ENCODE measurements at regions not wholly inside any gene's neighbourhood (a gene's known extent, or its start where the extent isn't known, plus 50 kb on each side); places are given as distances from the start of the nearest gene placed in this dataset.
"Not testable (repeated sequence)": the region's sequence is repeated elsewhere in the genome, so short reads cannot be mapped to it uniquely, and the experiment has no call there.

- no peaks in the 10 kb centered on the region for H3K4me1 ChIP-seq
- H3K27ac ChIP-seq, result no peak overlapping the region
- FAIRE-seq (no peak), ATAC-seq (no peak), DNase-seq (no peak)
- 77 to 83% methylated on average over 21 of the region's 21 CpGs for WGBS, 2 donors
- TF ChIP-seq, protein P1, sequence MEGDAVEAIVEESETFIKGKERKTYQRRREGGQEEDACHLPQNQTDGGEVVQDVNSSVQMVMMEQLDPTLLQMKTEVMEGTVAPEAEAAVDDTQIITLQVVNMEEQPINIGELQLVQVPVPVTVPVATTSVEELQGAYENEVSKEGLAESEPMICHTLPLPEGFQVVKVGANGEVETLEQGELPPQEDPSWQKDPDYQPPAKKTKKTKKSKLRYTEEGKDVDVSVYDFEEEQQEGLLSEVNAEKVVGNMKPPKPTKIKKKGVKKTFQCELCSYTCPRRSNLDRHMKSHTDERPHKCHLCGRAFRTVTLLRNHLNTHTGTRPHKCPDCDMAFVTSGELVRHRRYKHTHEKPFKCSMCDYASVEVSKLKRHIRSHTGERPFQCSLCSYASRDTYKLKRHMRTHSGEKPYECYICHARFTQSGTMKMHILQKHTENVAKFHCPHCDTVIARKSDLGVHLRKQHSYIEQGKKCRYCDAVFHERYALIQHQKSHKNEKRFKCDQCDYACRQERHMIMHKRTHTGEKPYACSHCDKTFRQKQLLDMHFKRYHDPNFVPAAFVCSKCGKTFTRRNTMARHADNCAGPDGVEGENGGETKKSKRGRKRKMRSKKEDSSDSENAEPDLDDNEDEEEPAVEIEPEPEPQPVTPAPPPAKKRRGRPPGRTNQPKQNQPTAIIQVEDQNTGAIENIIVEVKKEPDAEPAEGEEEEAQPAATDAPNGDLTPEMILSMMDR (IDR thresholded peaks at IDR 0.05), result no peak
- H3K36me3 ChIP-seq, result no peaks in the 10 kb centered on the region
- no peaks in the 10 kb centered on the region for H3K9me3 ChIP-seq
- H3K4me3 ChIP-seq, result no peak overlapping the region
- intact Hi-C loops (cut with DNase I), result no loop called here
- no peaks in the 10 kb centered on the region for H3K27me3 ChIP-seq
These were observed 65.2 kb downstream of the PPIAL4A start for GRCh38 chr1:120954736-120955135.

GRCh38 chr1:120955961-120956360, 66.4 kb downstream of the PPIAL4A start:
- H3K27me3 ChIP-seq; H3K9me3 ChIP-seq; intact Hi-C loops (cut with DNase I); ATAC-seq; DNase-seq; FAIRE-seq; H3K4me3 ChIP-seq; H3K27ac ChIP-seq; H3K4me1 ChIP-seq; H3K36me3 ChIP-seq: not testable (repeated sequence)
- WGBS, 2 donors, result 7 to 36% methylated on average over 1 to 2 of the region's 2 CpGs

DNA sequence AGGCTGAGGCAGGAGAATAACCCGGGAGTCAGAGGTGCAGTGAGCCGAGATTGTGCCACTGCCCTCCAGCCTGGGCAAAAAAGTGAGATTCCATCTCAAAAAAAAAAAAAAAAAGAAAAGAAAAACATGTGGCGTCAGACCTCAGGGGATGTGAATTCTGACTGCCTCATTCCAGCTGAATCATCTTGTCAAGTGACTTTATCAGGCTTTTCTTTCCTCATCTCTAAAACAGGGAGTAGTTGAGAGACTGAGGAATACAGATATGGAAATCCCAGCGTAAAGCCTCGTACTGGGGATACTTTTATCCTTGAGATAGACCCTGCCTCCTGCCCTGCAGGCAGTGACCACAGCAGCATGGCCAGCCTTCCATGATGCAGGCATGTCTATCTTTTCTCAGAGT, 76.4 kb downstream of the PPIAL4A start:
- intact Hi-C loops (cut with DNase I); H3K9me3 ChIP-seq; FAIRE-seq; H3K36me3 ChIP-seq; ATAC-seq; H3K27ac ChIP-seq; H3K4me3 ChIP-seq; H3K27me3 ChIP-seq; H3K4me1 ChIP-seq; DNase-seq: not testable (repeated sequence)
- no CpG with 5 or more reads among the region's 5 CpGs for WGBS, 2 donors

- H3K27me3 ChIP-seq; H3K9me3 ChIP-seq; H3K36me3 ChIP-seq; H3K4me3 ChIP-seq; FAIRE-seq; H3K4me1 ChIP-seq; intact Hi-C loops (cut with DNase I): not testable (repeated sequence)
- ATAC-seq (peak; percentile 95 to 99 (median 97)), DNase-seq (peak in 4 of 6 donors; percentile 37 to 69 (median 49))
- 2 to 5% methylated on average over 1 of the region's 2 CpGs for WGBS, 2 donors
- H3K27ac ChIP-seq, result peak overlapping the region in 2 of 4 donors; percentile 52 to 55
These were observed 83.3 kb downstream of the PPIAL4A start for GRCh38 chr1:120972863-120973262.

DNA sequence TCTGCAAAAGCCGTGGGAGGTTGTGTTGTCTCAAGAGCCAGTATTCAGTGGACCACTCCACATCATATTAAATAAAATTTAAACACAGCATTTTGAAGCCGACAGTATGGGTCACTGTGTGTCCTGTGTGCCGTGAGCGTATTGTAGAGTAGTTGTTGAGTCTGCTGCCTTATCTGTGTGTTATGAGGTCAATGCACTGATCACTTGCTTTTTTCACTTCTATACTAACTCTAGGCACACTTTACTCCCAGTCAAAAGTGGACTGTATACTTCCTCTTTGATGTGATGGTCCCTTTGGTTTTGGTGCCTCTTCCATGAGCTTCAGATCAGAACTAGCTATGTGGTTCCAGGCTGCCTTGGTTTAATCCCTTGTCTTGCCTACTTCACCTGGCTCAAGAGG, 84.3 kb downstream of the PPIAL4A start:
- H3K36me3 ChIP-seq; intact Hi-C loops (cut with DNase I); H3K9me3 ChIP-seq; H3K27ac ChIP-seq; DNase-seq; FAIRE-seq; H3K27me3 ChIP-seq; ATAC-seq; H3K4me1 ChIP-seq; H3K4me3 ChIP-seq: not testable (repeated sequence)
- 96 to 97% methylated on average over 4 of the region's 4 CpGs for WGBS, 2 donors

DNA sequence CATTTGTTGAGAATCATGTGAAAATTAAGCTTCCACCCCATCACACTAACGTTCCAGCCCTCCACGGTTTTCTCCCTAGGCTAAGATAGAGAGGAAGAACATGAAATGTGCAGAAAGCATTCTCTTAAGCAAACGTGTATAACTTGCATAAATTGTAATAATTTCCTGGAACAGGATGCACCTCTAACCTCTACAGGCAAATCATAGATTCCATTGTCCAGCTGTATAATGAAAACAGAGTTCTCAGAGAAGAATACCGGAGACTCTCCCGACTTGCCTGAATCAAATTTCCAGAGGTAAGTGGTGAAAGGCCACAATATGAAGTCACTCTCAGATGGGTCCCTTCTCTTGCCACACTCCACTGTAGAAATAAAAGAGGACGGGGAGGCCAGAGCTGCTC, 87.7 kb downstream of the PPIAL4A start:
- ATAC-seq; H3K36me3 ChIP-seq; DNase-seq; H3K27me3 ChIP-seq; FAIRE-seq; H3K4me3 ChIP-seq; H3K27ac ChIP-seq; intact Hi-C loops (cut with DNase I); H3K9me3 ChIP-seq; H3K4me1 ChIP-seq: not testable (repeated sequence)
- 54 to 67% methylated on average over 2 of the region's 6 CpGs for WGBS, 2 donors

GRCh38 chr1:120981489-120982094, 92.0 kb downstream of the PPIAL4A start:
- intact Hi-C loops (cut with DNase I); H3K4me1 ChIP-seq; H3K4me3 ChIP-seq; H3K36me3 ChIP-seq; H3K9me3 ChIP-seq; H3K27me3 ChIP-seq; FAIRE-seq: not testable (repeated sequence)
- 24 to 31% methylated on average over 3 of the region's 3 CpGs for WGBS, 2 donors
- peak overlapping the region in 1 of 4 donors; percentile 12 for H3K27ac ChIP-seq
- ATAC-seq (peak; percentile 63 to 85 (median 77)), DNase-seq (peak in 3 of 6 donors; percentile 6 to 18 (median 11))

DNA sequence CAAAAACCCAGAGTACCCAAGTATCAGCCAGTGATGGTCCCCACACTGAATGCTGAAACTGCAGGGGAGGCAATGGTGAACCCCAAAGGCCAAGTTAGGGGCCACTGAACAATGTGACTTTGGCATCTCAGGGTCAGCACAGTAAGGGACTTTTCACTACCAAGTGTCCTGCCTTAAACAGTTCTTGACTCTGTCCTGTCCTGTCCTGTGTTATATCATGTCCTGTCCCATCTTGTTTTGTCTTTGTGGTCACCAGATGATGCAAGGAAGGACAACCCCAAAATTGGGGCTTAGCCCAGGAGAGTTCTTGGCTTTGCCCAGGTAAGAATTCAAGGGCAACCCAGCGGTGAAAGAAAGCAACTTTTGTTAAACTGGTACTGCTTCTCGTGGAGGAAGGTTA, 105.0 kb downstream of the PPIAL4A start:
- H3K4me3 ChIP-seq; FAIRE-seq; intact Hi-C loops (cut with DNase I); H3K27ac ChIP-seq; H3K9me3 ChIP-seq; H3K27me3 ChIP-seq; H3K36me3 ChIP-seq; H3K4me1 ChIP-seq; DNase-seq: not testable (repeated sequence)
- whole genome bisulfite sequencing, 2 donors, result no CpG with 5 or more reads among the region's 2 CpGs
- ATAC-seq, result peak in 1 of 4 donors; percentile 24

DNA sequence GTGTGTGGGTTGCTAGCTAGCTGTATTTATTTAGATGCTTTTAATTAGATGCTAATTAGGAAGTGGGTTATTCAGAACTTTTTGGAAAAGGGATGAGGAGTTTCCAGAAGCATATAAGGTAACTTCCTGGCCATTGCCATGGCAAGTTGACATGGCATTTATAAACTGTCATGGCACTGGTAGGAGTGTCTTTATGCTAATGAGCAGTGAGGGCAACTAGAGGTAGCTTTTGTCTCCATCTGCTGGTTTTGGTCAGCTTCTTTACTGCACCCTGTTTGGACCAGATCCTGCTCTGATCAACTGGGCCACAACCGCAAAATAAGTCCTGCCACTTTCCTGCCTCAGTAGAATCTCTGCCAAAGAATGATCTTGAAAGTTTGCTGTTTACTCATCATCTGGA, 105.5 kb downstream of the PPIAL4A start:
- H3K9me3 ChIP-seq; H3K27me3 ChIP-seq; intact Hi-C loops (cut with DNase I); H3K4me3 ChIP-seq; FAIRE-seq; H3K36me3 ChIP-seq; H3K4me1 ChIP-seq; H3K27ac ChIP-seq: not testable (repeated sequence)
- peak; percentile 94 to 100 (median 98) for ATAC-seq
- DNase-seq, result peak in 1 of 6 donors; percentile 15
- WGBS, 2 donors, result no CpG with 5 or more reads among the region's 1 CpG

- H3K4me3 ChIP-seq; H3K9me3 ChIP-seq; H3K27ac ChIP-seq; intact Hi-C loops (cut with DNase I); H3K4me1 ChIP-seq; ATAC-seq; DNase-seq; H3K27me3 ChIP-seq; FAIRE-seq; H3K36me3 ChIP-seq: not testable (repeated sequence)
- whole genome bisulfite sequencing, 2 donors, result 82 to 86% methylated on average over 3 of the region's 10 CpGs
These were observed 111.6 kb downstream of the PPIAL4A start for GRCh38 chr1:121001090-121001726.

GRCh38 chr1:121003230-121003629, 113.7 kb downstream of the PPIAL4A start:
- 33% methylated on average over 1 of the region's 3 CpGs; no CpG with 5 or more reads in 1 of the 2 donors for WGBS, 2 donors
- intact Hi-C loops (cut with DNase I); FAIRE-seq: not testable (repeated sequence)

More at GRCh38 chr1:121003230-121003629, 113.7 kb downstream of the PPIAL4A start:
- H3K27me3 ChIP-seq, H3K4me1 ChIP-seq, ATAC-seq, H3K36me3 ChIP-seq, H3K9me3 ChIP-seq, H3K27ac ChIP-seq, H3K4me3 ChIP-seq, DNase-seq: not testable (repeated sequence)

Data from pancreas (tissue), 10 donors.